Stimulated activated CD4-positive, alpha-beta T cell treated with anti-CD3 and anti-CD28 coated beads, Interleukin-15, amount 100 ng/mL, for 48 hours (primary cell): ENCODE measurements at regions not wholly inside any gene's neighbourhood (a gene's known extent, or its start where the extent isn't known, plus 50 kb on each side); places are given as distances from the start of the nearest gene placed in this dataset.
"Not testable (repeated sequence)": the region's sequence is repeated elsewhere in the genome, so short reads cannot be mapped to it uniquely, and the experiment has no call there.

Source experiments
- DNase-seq, 2 donors: peaks; one replicate each; pipeline ENCODE4 v3.0.0-alpha.2; 2020; ENCODE audit warnings: low read depth in 2 of 2

GRCh38 chr13:80082396-80083080, 258.4 kb downstream of the SPRY2 start:
- no peak for DNase-seq

GRCh38 chr13:80074811-80075210, 266.1 kb downstream of the SPRY2 start:
- DNase-seq = no peak

GRCh38 chr13:80074143-80074752, 266.7 kb downstream of the SPRY2 start:
- no peak for DNase-seq

- no peak for DNase-seq
Measured at GRCh38 chr13:80072231-80072630, 268.7 kb downstream of the SPRY2 start.

GRCh38 chr13:80070024-80070703, 270.8 kb downstream of the SPRY2 start:
- no peak for DNase-seq

- no peak for DNase-seq
Measured at GRCh38 chr13:80069374-80069773, 271.6 kb downstream of the SPRY2 start.

GRCh38 chr13:80065996-80066395, 274.9 kb downstream of the SPRY2 start:
- no peak for DNase-seq

GRCh38 chr13:80062416-80062815, 278.5 kb downstream of the SPRY2 start:
- not testable (repeated sequence) for DNase-seq

GRCh38 chr13:80059789-80060188, 281.1 kb downstream of the SPRY2 start:
- DNase-seq = no peak

- DNase-seq = no peak
Measured at GRCh38 chr13:80058626-80059025, 282.3 kb downstream of the SPRY2 start.

GRCh38 chr13:80055847-80056246, 285.1 kb downstream of the SPRY2 start:
- no peak for DNase-seq

GRCh38 chr13:80054806-80055205, 286.1 kb downstream of the SPRY2 start:
- DNase-seq = no peak

GRCh38 chr13:80052286-80052685, 288.6 kb downstream of the SPRY2 start:
- DNase-seq = no peak

GRCh38 chr13:80050252-80050651, 290.7 kb downstream of the SPRY2 start:
- DNase-seq = no peak

GRCh38 chr13:80048802-80049201, 292.1 kb downstream of the SPRY2 start:
- peak; percentile 44 to 56 for DNase-seq

GRCh38 chr13:80048030-80048429, 292.9 kb downstream of the SPRY2 start:
- DNase-seq = no peak

- no peak for DNase-seq
Measured at GRCh38 chr13:80047406-80047805, 293.5 kb downstream of the SPRY2 start.

GRCh38 chr13:80040981-80041317, 300.0 kb downstream of the SPRY2 start:
- no peak for DNase-seq

- DNase-seq = no peak
Measured at GRCh38 chr13:80040196-80040980, 300.5 kb downstream of the SPRY2 start.

GRCh38 chr13:80039000-80039399, 301.9 kb downstream of the SPRY2 start:
- DNase-seq = no peak

- DNase-seq = no peak
Measured at GRCh38 chr13:80038371-80038770, 302.6 kb downstream of the SPRY2 start.

- no peak for DNase-seq
Measured at GRCh38 chr13:80037505-80037888, 303.4 kb downstream of the SPRY2 start.
